Effector CD4-positive, alpha-beta T cell (primary cell): ENCODE measurements at regions not wholly inside any gene's neighbourhood (a gene's known extent, or its start where the extent isn't known, plus 50 kb on each side); places are given as distances from the start of the nearest gene placed in this dataset.

ENCODE experiments used
- DNase-seq: peaks from one replicate; pipeline ENCODE4 v3.0.0-alpha.2; 2020

DNA sequence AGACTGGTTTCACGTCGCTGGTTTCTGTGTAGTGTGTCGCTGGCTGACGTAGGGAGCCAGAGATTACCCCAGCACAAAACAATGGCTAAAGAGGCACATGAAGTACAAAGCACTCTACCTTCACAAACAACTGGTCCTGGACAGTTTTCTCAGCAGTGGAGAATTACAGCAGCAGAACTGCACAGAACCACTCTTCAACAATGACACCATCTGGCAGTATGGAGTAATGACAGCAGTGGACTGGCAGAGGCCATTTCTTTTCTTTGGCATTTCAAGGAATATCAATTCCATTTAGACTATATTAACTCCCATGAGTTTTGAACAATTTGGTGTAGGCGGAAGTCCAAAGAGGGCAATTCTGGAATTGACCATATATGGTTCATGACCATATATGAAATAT lies 1074.1 kb downstream of the AACS start:
- DNase-seq = no peak

DNA sequence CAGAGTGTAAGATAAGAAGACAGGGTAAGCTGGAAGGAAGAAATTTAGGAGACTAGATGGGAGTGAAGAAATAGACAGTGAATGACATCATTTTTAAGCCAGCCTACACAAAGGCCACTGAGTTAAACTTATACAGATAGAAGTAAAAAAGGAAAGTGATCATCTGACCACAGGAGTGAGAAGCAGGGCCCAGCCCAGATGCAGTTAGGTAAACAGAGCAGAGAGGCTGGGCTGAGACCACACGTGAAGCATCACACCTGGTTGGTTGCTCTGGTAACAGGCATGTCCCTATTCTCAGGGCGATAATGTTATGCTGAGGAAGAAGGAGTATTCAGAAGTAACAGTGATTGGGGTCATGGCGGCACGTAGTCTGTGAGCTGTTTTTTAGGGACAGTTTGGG lies 1079.4 kb downstream of the AACS start:
- DNase-seq = no peak

DNA sequence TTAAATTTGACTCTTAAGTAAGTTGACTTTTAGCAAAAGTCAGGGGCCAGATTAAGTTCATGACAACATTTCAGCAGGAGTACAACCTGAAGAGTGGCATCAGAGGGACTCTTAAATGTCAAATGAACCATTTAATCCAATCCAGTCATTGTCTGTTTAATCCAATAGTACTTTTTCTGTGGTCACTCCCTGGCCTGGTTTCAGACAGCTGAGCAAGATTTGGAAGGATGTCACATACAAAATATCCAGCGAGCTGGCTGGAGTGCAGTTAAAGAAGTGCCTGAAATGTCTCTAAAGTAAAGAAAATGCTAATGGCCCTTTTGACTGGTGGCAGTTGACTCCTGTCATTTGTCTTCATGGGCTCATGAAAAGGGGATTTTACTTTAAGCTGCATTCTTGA lies 1082.1 kb downstream of the AACS start:
- no peak for DNase-seq

DNA sequence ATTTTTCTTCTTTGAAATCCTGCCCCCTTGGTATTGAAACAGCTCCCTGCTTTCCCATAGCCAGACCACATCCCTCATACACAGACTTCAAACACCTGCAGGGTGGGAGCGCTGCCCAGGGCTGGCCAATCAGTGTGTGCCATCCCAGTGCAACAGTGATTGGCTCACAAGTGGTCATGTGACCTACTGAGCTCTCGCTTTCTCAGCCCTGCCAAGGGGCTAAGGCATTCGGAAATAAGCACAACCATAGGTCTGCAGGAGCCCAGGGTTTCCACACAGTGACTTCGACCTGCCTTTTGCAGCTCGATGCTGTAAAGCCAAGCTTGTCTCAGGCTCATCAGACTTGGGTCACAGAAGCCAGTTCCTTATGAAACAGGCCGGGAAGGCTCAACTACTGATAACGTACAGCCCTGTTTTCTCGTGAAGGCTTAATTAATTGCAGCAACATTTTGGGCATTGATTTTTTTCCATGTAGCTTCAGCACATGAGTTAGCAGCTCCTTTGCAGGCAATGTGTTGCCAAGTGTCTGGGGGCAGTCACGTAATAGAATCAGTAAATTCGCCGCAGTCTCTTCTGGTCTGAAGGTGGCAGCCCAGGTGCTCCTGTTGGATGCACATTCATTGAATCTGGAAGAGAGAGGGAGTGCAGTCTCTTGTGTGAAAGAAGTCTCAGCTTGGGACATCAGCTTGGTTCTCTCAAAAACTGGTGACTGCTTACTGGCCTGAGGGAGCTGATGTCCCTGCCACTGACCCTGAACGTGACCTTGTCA lies 1091.8 kb downstream of the AACS start:
- DNase-seq = no peak

DNA sequence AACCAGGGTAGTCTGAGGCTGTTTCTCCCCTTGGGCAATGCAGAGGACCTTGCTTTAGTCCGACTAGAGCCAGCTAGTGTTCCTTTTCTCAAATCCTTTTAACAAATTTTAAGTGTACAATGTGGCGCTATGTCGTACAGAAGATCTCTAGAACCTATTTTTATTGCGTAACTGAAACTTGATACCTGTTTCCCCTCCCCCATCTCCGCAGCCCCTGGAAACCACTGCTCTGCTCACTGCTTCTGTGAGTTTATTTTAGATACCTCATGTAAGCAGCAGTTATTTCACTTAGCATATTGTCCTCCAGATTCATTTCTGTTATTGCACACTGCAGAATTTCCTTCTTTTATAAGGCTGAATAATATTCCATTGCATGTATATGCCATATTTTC lies 1092.3 kb downstream of the AACS start:
- no peak for DNase-seq

DNA sequence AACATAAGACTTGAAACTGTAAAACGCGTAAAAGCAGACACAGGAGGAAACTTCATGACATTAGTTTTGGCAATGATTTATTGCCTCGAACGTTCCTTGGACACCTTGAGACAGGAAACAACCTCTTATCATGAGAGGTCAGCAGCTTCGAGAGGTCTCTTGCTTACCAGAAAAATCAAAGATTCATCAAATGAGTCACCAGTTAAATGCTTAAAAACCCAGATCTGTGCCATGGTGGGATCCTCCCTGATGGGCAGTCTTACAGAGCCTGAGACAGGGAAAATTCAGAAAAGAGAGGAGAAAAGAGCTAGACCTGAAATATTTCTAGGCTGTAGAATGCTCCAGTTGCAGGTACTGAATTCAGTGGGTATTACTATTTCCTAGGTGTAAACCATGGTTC lies 1093.9 kb downstream of the AACS start:
- DNase-seq = no peak

DNA sequence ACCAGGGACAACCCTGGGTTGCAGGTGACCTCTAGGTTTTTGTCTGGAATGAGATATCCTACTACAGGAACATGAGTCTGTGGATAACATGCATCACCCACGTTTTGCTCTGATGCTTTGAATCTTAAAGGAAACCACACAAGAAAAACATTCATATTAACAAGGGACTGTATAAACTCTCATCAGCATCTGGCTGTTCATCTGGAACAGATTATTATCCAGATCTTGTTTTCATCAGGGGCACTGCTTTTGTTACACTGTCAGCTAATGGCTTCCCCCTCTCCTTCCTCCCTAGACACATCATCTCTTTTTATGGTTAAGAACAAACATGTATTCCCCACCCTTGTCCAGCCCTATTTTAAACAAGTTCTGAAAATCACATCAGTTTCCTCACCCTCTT lies 1095.7 kb downstream of the AACS start:
- no peak for DNase-seq

DNA sequence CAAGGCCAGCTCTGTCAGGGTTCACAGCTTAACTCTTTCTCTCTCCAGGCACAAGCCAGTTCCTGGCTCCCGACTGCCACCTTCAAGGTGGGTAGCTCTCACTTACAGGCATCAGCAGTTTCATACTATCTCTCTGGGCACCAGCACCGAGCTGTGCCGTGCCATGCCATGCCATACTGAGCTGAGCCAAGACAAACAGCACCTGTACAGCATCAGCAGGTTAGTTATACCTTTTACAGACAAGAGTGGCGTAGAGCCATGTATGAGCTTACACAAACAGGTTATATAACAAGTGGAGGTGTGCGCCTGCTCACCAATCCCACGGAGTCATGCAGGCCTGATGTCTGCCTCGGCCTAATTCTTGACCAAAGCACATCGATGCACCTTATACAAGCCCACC lies 1098.7 kb downstream of the AACS start:
- DNase-seq = no peak

DNA sequence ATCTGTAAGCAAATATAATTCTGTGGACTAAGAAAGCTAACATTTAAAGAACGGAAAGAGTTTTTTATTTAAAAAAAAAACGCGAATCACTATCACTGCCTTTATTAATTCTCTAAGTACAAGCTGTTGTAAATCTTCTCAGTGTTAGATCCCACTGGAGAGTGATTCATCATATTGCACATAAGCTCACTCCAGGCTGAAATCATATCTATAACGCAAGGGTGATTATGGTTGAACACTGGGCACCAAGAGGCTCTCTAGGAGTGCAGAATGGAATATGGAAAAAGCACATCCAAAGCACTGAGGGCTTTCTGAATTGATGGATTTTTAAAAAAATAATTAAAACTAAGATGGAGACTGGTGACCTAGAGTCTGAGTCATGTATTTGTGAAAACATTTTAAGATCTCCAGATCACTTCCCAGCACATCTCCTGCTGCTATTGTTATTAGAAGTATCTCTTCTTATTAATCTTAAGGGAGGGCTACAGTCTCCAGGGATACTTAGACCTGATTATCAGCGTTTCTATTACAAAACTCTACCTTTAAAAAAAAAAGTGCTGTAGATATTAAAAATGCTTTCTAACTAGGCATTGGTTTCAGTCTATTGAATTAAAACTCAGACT lies 1106.8 kb downstream of the AACS start:
- no peak for DNase-seq

DNA sequence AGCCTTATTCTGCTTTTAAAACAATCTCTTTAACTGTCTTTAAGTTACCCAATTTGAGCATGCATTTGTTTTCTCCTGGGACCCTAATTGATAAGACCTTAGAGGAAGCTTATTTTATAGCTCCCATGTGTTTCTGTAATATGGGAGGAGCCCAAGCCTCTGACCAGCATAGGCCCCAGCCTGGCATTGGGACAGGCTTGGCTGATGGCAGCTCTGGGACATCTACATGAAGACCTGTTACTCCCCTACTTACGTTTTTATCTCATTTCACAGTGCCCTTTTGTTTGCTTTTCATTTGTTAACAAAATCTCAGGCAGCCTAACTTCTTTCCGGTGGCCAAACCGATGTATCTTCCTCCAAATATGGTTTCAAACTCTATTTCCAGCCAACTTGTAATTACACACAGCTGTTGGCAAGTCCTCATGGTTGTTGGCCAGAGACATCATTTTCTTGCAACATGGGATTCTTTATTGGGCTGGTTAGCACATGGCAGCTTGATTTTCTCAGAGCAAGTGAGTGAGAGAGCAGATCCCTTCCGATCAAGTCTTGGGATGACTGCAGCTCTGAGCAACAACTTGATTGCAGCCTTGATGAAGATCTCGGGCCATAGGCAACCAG lies 1117.5 kb downstream of the AACS start:
- DNase-seq = no peak

DNA sequence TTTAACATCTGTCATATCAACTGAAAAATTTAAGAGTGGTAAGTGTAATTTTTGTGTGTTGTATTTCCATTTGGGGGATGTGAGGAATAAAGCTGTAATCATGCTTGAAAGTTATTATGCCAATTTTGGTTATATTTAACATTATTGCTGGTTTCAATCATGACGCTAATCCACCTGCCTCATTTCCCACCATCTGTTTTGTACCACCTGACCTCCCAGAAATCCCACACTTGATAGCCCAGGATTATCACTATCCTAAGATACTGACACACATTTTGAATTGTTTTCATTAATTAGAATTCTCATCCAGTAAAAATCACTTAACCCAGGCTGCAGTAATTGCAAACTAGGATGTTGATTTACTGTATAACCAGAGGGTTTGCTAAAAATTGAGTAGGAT lies 1119.8 kb downstream of the AACS start:
- DNase-seq = no peak

DNA sequence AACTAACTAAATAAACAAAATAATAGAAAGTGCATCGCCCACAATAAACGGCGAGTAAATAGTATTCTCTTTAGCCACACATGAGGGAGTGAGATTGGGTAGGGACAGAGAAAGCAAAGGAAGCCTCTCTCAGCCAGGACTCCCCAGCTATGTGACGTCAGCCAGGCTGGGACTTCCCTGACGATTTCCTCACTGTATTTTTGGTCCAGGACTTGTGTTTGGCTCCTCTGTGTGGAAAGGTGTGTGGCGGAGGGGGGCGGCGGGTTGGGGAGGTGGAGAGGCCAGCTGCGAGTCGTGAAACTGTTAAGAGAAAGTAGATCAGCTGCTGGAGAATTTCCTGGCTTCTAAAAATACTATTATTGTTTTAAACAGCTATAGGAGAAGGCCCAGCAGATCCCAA lies 1124.6 kb downstream of the AACS start:
- no peak for DNase-seq

DNA sequence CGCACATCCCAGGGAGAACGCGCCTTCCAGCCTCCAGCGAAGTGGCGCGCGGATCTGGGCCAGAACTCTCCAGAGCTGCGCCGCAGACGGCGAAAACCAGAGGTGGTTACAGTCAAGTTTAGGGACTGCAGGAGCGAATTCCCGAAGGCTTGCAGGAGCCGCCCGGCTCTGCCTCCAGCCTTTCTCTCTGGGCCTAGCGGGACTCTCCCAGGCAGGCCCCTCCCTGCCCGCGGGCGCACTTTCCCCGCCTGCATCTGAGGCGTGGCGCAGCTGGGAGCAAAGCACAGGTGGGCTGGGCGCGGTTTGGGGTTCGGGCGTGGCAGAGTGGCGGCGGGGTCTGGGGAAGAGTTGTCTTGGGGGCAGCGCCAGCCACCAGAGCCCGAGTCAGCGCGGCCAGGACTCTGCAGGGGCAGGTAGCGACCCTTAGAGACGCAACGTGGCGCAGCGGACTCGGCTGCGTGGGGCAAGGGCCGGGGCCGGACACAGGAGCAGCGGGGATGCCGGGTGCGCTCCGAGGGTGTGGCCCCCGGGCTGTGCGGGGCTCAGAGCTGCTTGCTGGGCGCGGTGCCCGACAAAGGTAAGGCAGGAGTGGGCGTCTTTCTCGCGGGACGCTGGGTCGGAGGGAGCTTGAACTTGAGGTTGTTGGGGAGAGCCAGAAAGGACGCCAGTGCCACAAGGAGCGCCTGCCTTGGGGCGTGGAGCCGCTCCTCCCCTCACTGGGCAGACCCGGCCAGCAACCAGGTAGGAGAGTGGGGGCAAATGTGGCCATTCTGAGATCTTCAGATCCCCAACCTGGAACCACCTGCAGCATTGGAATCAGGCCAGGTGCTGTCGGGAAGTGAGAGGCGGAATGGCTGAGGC lies 1126.0 kb downstream of the AACS start:
- DNase-seq = no peak

DNA sequence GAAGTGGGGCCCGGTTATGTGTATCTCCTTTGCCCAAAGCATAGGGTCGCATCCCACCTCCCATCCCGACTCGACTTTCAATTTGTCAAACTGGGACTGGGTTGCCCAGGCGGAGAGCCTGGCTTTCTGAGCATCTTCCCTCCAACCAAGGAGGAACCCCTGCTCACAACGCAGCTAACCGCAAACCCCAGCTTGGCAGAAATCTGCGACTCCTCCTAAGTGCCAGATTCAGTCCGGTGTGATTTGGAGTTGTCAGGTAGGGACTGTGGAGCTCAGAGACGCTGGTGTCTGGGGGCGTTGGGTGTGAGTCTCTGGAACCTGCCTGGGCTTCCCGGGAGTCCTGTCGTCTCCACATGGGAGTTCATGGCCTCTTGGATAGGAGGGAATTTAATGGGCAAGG lies 1126.7 kb downstream of the AACS start:
- DNase-seq = no peak

DNA sequence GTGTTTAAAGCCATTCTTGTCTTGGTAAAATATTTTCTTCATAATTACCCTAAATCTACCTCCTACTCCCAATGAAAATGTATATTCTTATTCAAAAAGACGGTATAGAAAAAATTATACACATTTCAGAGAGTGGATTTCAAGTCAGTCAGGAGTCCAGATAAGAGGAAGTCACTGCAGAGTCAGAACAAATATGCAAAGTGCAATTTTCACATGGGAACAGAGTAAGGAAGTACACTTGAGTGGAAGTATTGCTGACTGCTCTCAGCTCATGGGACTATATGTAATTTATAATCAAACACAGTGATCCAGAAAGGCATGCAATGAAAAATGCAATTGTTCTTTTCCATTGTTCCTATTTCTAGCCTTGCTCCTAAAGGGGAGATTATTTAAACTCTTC lies 1128.0 kb downstream of the AACS start:
- no peak for DNase-seq

DNA sequence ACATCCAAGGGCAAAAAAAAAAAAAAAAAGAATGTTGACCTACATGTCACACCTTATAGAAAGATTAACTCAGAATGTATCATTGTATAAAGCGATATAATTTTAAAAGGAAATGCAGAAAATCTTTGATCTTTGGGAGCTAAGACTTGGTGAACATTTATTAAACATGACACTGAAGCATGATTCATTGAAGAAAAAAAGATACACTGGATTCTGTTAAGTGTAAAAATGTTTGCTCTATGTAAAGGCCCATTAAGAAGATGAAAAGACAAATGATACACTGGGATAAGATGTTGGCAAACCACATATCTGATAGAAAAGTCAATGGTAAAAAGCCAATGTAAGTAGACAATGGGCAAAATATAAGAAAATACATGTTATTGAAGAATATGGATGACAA lies 1131.0 kb downstream of the AACS start:
- no peak for DNase-seq

DNA sequence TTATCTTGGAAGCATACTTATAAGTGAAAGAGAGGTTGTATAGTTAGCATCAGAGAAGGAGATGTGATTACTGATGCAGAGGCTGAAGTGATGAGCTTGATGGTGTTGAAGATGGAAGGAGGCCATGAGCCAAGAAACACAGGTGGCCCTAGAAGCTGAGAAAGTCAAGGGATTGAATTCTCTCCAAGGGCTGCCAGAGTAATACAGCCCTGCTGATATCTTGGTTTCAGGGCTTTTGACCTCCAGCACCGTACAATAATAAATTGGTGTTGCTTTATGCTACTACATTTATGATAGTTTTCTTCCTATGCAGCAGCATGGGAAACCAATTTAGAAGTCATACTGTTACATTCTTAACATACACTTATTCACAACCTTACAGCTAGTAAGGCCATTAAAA lies 1133.3 kb downstream of the AACS start:
- DNase-seq = no peak

DNA sequence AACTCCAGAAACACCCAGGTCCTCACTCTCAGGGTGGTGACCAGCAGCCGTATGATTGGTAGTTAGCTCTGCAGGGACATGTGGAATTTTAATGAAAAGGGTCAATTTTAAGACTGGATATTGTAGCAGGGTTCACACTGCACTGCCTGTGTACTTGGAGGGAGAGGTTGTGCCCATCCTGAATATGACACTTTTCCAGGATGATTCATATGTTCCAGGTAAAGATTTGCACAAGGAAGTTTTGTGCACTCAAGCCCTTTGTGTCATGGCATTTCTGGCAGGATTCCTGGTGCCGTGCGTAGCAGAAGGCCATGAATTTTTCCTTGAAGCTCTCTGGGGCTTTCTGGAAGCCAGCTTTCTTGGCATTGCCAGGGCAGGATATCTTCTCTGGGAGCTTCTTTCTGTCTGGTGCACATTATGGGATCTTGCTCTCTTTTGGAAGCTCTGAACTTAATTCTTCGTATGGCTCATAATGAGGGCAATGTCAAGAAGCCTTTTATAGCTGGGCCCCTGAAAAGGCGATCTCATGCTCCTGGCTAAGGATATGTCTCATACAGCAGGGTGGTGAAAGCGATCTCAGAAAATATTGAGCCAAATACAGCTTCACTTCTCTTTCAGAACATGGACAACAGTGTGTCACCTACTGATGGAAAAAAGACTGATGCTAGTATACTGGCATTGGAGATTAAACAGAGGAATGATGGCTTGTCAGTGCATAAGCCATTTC lies 1133.9 kb downstream of the AACS start:
- DNase-seq = no peak

DNA sequence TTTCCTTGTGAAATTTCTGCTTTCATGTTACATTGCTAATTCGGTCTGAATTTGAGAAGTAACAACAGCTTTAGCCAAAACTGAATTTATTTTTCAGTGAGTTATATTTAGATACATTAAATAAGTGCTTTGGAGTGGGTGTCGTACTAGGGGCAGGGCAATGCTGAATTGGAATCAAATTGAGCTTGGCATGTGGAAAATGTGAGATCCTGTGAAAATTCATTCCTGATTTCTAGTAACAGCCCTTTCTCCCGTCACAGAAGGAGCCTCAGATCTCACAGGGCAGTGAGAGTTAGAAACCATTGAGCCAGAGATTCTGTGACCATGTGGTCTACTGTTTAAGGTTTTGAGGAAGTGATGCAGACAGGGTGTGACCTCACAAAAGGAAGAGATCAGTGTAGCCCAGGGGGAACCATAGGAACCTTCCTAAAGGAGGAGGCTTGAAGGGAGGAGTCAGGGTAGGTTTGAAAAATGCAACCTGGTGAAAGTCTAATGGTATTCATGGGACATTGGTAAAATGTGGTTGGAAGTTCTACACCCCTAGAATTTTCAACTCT lies 1136.8 kb downstream of the AACS start:
- DNase-seq = no peak

DNA sequence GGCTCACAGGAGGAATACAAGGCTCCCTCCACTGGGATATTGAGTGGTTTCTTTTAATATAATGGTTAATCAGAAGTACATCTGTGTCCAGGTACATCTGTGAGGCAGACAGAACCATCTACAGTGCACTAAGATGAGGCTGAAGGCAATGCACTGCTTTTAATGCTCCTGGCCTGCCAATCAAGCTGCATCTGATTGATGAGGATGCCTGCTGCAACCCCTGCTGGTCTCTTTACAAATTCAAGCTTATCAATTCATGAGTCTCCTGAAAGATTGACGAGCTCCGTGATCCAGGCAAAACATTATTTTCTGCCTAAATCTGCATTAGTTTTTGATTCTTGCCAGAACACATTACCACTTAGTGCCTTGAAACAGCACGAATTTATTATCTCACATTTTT lies 1139.1 kb downstream of the AACS start:
- no peak for DNase-seq

DNA sequence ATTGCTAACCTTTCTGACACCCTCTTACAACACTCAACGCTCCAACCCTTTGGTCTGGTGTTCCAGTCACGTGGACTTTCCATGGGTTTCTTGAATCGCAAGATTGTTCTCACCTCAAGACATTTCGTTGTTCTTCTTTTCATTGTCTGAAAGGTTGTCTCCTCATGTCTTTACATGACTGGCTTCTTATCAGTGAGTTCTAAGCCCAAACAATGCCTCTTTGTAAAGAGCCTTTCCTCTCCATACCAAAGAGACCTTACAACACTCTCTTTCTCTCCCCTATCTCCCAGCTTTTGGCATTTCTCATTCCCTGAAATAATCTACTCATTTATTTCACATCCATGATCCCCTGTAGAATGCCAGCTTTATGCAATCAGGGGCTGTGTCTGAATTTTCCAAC lies 1144.8 kb downstream of the AACS start:
- no peak for DNase-seq

DNA sequence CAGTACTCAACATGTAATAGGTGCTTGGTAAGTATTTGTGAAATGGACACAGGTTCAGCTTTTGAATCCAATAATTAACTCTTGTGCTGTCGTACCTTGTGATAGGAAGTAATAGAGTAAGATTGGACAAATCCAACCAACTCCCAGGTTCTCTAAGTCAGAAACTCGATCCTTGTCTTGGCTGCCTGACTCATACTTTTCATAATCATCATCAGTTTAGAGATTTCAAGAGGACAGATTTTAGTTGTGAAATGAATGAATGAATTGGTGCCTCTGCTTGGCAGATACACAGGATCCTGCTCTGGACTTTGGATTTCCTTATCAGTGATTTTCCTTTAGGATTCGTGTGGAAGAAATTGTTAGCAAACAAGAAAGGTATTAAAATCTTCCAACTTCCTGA lies 1145.2 kb downstream of the AACS start:
- no peak for DNase-seq

DNA sequence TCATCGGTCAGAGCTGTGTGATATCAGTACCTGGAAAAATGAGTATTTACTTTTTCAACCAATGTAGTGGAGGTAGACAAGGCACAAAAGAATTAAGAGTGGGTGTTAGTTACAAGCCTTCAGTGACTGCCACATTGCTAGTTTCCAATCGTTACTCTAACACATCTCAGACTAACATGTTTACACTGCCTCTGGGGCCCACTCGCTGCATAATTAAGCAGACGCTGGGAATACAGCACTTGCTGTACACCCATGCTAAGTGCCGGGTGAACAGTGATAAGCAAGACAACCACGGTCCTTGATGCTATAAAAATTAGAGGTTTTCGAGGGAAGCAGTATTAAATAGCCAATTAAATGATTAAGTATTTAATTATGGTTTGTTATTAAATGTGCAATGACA lies 1147.6 kb downstream of the AACS start:
- DNase-seq = no peak
